HG02970 (cell line): ENCODE measurements at regions not wholly inside any gene's neighbourhood (a gene's known extent, or its start where the extent isn't known, plus 50 kb on each side); places are given as distances from the start of the nearest gene placed in this dataset.

Experiments used
- ATAC-seq: cut with Tn5 transposase; IDR thresholded peaks from one replicate; pipeline ENCODE4 v1.9.1; 2021; ENCODE audit warnings: mild to moderate bottlenecking, moderate library complexity, moderate number of reproducible peaks; ENCODE audit not compliant: unreplicated experiment, low FRiP score

- no peak for ATAC-seq
Measured at GRCh38 chr2:18332477-18332876, 228.0 kb downstream of the RDH14 start.

DNA sequence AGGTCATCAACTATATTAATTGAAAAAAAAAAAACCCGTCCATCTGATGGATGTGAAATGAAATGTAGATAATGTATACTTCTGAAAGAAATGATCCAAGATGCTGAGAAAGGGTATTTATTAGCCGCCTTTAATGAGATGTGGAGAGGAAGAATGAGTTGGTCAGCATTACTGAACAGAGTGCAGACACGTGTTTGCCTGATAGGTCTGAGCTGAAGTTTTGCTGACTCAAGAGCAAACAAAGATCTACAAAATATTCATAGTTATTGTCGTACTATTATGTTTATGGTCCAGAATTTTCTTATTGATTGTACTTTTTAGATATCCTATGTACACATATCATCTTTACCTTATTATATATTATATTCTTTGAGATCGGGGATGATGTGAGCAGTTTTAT is 235.3 kb downstream of the RDH14 start:
- ATAC-seq: no peak

DNA sequence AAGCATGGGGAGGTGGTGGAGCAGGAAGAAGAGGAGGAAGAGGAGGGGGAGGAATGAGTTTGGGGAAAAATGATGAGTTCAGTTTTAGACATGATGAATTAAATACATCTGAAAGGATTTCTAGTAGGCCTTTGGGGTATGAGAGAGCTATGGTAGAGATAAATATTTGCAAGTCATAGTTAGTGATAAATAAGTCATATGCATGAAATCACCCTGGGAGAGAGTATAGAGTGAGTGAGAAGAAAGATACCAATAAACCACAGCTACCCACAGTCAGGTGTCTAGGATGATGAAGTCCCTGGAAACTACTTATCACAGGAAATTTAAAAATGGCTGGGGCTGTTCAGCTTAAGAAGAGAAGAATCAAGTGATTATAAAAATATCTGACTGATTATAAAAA is 240.5 kb downstream of the RDH14 start:
- ATAC-seq: no peak

- ATAC-seq: no peak
Measured at GRCh38 chr2:18317017-18317416, 243.4 kb downstream of the RDH14 start.

DNA sequence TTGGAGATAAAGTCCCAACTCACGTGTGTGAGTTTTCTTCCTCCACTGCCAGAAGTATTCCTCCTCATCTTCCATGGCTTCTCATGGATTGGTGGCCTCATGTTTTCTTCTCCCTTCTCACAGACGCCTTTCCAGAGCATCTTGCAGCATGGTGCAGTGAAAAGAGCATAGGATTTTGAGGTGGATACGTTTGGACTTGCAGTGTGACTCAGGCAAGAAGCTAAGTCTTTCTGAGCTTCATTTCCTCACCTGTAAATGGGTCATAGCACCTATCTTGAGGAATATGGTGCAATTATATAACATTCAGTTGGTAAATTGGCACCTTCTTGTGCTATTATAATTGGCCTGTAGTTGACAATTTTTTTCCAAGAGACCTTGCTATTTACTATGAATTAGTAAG is 247.6 kb downstream of the RDH14 start:
- ATAC-seq: no peak

DNA sequence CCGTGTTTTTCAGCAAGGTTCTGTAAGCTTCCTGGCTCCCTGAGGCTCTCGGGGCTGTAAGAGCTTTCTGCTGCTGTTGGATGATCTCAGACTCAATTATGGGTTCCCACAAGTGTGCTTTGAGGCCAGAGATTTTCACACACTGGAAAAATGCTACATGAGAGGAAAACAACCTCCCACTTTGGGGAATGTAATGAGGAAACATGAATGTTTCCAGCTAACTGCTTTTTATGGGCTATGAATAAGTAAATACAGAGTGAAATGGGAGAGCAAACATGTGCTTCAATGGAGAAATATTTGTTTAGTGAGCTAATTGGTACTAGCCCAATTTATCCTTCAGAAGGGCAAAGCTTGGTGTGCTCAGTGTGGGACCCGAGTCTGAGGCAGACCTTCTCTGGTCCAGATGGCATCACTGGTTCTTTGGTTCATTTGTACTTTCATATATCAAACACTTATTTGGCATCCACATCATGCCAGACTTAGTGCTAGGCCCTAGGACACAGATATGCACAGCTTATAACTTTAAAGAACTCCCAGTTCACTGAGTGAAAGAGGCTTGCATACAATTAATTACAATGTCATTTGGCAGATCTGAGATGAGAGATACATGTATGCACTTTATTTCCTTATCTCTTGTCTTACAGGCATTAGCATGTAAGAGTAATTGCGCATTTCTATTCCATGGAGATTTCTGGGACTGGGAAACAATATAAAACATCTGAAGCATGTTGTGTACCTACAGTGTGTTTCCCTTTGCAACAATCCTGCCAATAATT is 248.8 kb downstream of the RDH14 start:
- ATAC-seq: no peak

- no peak for ATAC-seq
Measured at GRCh38 chr2:18309627-18310026, 250.8 kb downstream of the RDH14 start.

DNA sequence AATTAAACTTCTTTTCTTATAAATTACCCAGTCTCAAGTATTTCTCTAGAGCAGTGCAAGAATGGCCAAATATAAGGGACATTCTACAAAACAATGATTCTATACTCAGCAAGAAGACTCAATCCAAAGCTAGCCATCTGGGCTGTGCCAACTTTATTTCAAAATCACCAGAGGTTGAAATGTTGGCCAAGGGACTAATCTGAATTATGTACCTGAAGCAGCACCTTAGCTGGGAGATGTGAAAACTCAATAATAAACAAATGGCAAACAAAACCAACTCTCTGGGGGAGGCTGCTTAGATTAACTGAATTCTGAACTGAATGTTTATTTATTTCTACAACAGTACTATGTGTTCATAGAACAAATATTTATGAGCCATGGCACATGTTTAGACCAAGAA is 251.3 kb downstream of the RDH14 start:
- no peak for ATAC-seq

- ATAC-seq: no peak
Measured at GRCh38 chr2:18304849-18305248, 255.6 kb downstream of the RDH14 start.

- ATAC-seq: no peak
Measured at GRCh38 chr2:18301421-18302139, 258.9 kb downstream of the RDH14 start.

DNA sequence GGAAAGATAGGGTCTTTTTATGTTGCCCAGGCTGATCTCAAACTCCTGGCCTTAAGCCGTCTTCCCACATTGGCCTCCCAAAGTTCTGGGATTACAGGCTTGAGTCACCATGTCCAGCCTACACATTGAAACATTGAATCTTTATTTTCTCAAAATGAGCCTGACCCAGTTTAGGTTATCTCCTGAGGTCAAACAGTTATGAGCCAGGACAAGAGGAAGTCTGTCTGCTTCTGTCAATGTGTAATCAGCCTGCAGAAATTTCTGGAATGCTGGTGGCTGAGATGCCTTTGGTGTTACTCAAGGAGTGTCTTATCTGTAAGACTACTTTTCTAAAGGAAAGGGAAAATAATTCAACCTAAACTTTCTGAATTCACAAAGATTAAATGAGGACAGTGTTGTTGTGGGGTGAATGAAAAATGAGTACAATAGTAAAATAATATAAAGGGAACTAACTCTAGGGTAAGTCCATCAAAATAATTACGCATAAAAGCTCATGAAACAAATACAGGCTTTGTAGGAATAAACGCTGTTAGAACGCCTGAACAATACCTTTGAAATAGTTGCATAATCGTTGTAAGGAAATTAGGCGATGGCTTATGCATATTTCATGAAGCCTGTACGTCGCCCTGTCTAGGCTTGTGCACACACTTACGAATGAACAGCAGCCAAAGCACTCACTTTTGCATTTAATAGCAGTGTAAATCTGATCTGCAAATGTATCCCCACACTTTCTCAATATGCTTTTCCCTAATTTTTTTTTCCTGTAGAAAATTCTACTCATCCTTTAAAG is 260.8 kb downstream of the RDH14 start:
- no peak for ATAC-seq

GRCh38 chr2:18297534-18298058 is 262.9 kb downstream of the RDH14 start:
- ATAC-seq: no peak

DNA sequence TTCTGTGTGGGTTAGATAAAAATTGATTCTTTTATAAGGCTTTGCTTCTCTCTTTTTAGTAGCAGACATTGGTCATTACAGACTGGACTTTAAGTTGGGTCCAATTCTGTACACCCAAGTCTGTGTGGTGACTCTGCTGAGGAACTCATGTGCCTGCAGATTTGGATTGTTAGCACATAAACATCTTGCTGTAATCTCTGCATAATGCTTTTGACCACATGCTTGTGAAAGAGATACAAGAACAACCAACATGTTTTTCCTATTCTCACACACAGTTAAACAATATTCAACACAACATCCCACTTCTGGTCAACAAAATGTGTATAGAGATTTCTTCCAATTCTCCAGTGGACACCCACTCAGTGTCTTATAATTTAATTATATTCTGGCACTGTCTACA is 270.1 kb downstream of the RDH14 start:
- no peak for ATAC-seq

GRCh38 chr2:18286897-18287296 is 273.6 kb downstream of the RDH14 start:
- ATAC-seq: no peak

GRCh38 chr2:18284331-18284730 is 276.1 kb downstream of the RDH14 start:
- no peak for ATAC-seq

DNA sequence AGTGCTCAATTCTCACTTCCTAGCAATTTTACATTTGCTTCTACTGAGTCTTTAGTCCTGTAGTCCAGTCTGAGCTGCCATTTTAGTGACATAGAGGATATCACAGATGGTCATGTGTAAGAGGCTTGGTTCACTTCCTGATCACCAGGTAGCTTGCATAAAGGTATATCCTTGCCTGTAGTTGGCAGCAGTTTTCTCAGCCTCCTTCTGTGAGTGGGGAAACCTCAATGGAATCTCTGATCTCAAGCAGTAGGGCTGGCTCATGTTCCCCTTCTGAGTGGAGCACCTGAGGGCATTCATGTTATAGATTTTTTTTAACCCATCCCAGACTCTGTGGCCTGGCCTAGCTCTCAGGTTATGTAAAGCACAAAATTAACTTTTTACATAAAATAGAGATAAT is 278.4 kb downstream of the RDH14 start:
- no peak for ATAC-seq

GRCh38 chr2:18276583-18277075 is 283.8 kb downstream of the RDH14 start:
- no peak for ATAC-seq

DNA sequence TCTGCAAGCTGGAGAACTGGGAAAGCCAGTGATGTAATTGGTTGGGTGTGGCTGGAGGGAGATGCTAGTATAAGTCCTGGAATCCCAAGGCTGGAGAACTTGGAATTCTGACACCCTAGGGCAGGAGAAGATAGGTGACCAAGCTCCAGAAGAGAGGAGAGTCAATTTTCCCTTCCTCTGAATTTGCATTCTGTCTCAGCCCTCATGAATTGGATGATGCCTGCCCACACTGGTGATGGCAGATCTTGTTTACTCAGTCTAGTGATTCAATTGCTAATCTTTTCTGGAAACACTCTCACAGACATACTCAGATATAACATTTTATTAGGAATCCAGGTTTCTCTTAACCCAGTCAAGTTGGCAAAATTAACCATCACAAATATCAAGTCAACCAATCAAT is 287.2 kb downstream of the RDH14 start:
- ATAC-seq: no peak

DNA sequence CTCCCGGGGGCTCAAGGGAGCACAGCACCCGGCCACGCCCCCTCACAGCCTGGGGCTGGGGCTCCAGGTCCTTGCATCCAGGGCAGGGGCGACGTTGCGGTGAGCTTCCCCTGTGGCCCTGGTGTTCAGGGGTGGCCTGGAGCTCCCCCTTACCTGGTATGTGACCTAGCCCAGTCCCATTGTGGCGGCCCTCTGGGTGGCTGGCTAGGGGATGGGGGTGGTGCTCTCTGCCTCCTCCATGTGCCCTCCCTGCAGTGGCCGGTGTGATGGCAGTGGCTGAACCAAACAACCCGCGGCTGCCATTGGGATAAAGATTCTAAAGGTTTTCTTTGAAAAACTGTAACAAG is 288.3 kb downstream of the RDH14 start:
- no peak for ATAC-seq

DNA sequence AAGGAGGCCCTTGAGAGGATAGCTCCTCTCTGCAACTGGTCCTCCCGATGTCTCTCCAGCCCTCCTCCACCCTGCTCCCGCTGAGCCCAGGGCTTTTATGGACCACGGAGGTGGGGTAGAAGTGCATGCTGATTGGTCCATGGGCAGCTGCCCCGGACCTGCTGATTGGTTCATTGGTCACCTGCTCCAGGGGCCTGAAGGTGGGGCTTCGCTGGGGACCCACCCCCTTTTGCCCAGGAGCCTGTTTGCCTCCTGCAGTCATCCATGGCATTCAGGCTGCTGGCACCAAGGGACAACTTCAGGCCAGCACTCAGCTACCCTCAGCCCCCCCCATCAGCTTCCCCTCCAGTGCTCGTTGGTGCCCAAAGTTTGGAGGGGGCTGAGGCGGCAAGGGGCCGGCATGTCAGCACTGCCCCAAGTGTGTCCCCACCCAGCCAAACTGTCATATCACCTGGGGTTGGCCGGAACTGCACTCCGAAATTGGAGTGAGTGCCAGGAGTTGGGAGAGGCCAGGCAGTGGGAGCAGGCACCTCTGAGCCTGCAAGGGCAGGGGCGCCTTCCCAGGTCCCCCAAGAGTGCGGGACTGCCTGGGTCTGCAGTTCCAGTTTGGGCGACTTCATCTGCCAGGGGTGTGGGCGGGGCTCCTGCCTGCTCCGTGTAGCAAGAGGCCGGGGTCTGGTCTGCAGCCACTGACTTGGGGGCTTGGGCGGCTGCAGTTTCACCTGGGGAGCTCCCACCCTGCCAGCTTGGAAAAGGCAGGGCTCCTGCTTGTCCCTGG is 288.9 kb downstream of the RDH14 start:
- ATAC-seq: no peak
